GM23338 (cell line): ENCODE measurements at regions not wholly inside any gene's neighbourhood (a gene's known extent, or its start where the extent isn't known, plus 50 kb on each side); places are given as distances from the start of the nearest gene placed in this dataset.

Source experiments
- ATAC-seq: fragments of 200-7000 bp; cut with Tn5 transposase; 3 replicates; pipeline ENCODE4 v1.9.1; 2020
- DNase-seq: peaks from one replicate; pipeline ENCODE4 v3.0.0-alpha.2; 2015; ENCODE audit warnings: low spot score
- H2AFZ ChIP-seq: fragments of 200-600 bp; sonication (generic); 2 replicates; pipeline ENCODE4 v1.8.0; 2016; ENCODE audit warnings: antibody characterized with exemption, mild to moderate bottlenecking, moderate library complexity
- H3F3A ChIP-seq: fragments of 200-600 bp; sonication (generic); replicated peaks from 2 replicates; pipeline ENCODE4 v1.8.0; 2017; ENCODE audit warnings: antibody characterized with exemption, mixed run types, low read depth
- H3K27ac ChIP-seq: fragments of 200-600 bp; sonication (generic); 2 replicates; pipeline ENCODE4 v1.6.1; 2016; ENCODE audit warnings: low read depth
- H3K27me3 ChIP-seq: fragments of 200-600 bp; sonication (generic); 2 replicates; pipeline ENCODE4 v1.8.0; 2016; ENCODE audit warnings: mild to moderate bottlenecking, mixed run types, moderate library complexity; ENCODE audit not compliant: insufficient read depth
- H3K36me3 ChIP-seq: fragments of 200-600 bp; sonication (generic); 2 replicates; pipeline ENCODE4 v1.8.0; 2016; ENCODE audit warnings: mild to moderate bottlenecking; ENCODE audit not compliant: insufficient read depth
- H3K4me1 ChIP-seq: fragments of 200-600 bp; sonication (generic); 2 replicates; pipeline ENCODE4 v1.8.0; 2016; ENCODE audit warnings: mild to moderate bottlenecking, moderate library complexity; ENCODE audit not compliant: insufficient read depth
- H3K4me2 ChIP-seq: fragments of 200-600 bp; sonication (generic); 2 replicates; pipeline ENCODE4 v1.7.1; 2017; ENCODE audit warnings: mixed run types
- H3K4me3 ChIP-seq: fragments of 200-600 bp; sonication (generic); 2 replicates; pipeline ENCODE4 v1.6.1; 2016; ENCODE audit warnings: mixed run types
- H3K79me2 ChIP-seq: fragments of 200-600 bp; sonication (generic); replicated peaks from 2 replicates; pipeline ENCODE4 v1.8.0; 2017; ENCODE audit warnings: mild to moderate bottlenecking; ENCODE audit not compliant: insufficient read depth
- H3K9me2 ChIP-seq: fragments of 200-600 bp; sonication (generic); 2 replicates; pipeline ENCODE4 v1.8.0; 2017; ENCODE audit not compliant: insufficient read depth
- H4K20me1 ChIP-seq: fragments of 200-600 bp; sonication (generic); replicated peaks from 2 replicates; pipeline ENCODE4 v1.8.0; 2017; ENCODE audit warnings: mild to moderate bottlenecking; ENCODE audit not compliant: insufficient read depth
- H3K27ac Mint-ChIP-seq: 2 replicates; pipeline ENCODE4 v1.8.0; 2020; ENCODE audit warnings: inconsistent platforms, mild to moderate bottlenecking, moderate library complexity, mixed read lengths
- H3K27me3 Mint-ChIP-seq: 3 replicates; pipeline ENCODE4 v1.8.0; 2022; ENCODE audit warnings: low read depth, mild to moderate bottlenecking, moderate library complexity, mixed read lengths, inconsistent platforms; ENCODE audit not compliant: insufficient read depth, poor library complexity
- H3K36me3 Mint-ChIP-seq: 3 replicates; pipeline ENCODE4 v1.8.0; 2021; ENCODE audit warnings: low read depth, mild to moderate bottlenecking, inconsistent platforms, moderate library complexity, mixed read lengths
- H3K4me1 Mint-ChIP-seq: 3 replicates; pipeline ENCODE4 v1.8.0; 2020; ENCODE audit warnings: mild to moderate bottlenecking, inconsistent platforms, mixed read lengths
- H3K4me3 Mint-ChIP-seq: 3 replicates; pipeline ENCODE4 v1.8.0; 2021; ENCODE audit warnings: moderate library complexity, mild to moderate bottlenecking, inconsistent platforms, mixed read lengths
- H3K9me3 Mint-ChIP-seq: 3 replicates; pipeline ENCODE4 v1.8.0; 2020; ENCODE audit warnings: moderate library complexity, mild to moderate bottlenecking, inconsistent platforms, mixed read lengths
- CREB1 ChIP-seq: fragments of 250-450 bp; sonication (Bioruptor Pico); IDR thresholded peaks from 2 replicates; pipeline ENCODE4 v1.5.0; 2020; ENCODE audit warnings: low read depth, mild to moderate bottlenecking, moderate library complexity
- ETS1 ChIP-seq: IDR thresholded peaks from 2 replicates; pipeline ENCODE4 v1.6.1; 2016; ENCODE audit warnings: antibody characterized with exemption
- EZH2 ChIP-seq: fragments of 200-600 bp; sonication (generic); IDR thresholded peaks from one replicate; pipeline ENCODE4 v1.8.0; 2017; ENCODE audit warnings: antibody characterized with exemption, mild to moderate bottlenecking, low read depth; ENCODE audit not compliant: unreplicated experiment
- EZH2phosphoT487 ChIP-seq: fragments of 200-600 bp; sonication (generic); IDR thresholded peaks from one replicate; pipeline ENCODE4 v1.8.1; 2018; ENCODE audit warnings: antibody characterized with exemption; ENCODE audit not compliant: unreplicated experiment
- JUNB ChIP-seq: IDR thresholded peaks from one replicate; pipeline ENCODE4 v1.6.1; 2016; ENCODE audit warnings: antibody characterized with exemption; ENCODE audit not compliant: unreplicated experiment
- NANOG ChIP-seq: IDR thresholded peaks from 2 replicates; pipeline ENCODE4 v1.6.1; 2016; ENCODE audit warnings: antibody characterized with exemption, borderline replicate concordance
- POLR2AphosphoS5 ChIP-seq: IDR thresholded peaks from 2 replicates; pipeline ENCODE4 v1.6.1; 2016; ENCODE audit warnings: antibody characterized with exemption, low read depth
- REST ChIP-seq: IDR thresholded peaks from one replicate; pipeline ENCODE4 v1.6.1; 2018; ENCODE audit warnings: antibody characterized with exemption; ENCODE audit not compliant: unreplicated experiment
- STAT1 ChIP-seq: IDR thresholded peaks from one replicate; pipeline ENCODE4 v1.6.1; 2016; ENCODE audit warnings: antibody characterized with exemption; ENCODE audit not compliant: unreplicated experiment
- ZNF114 ChIP-seq: fragments of 250-450 bp; sonication (Bioruptor Pico); IDR thresholded peaks from 2 replicates; pipeline ENCODE4 v1.5.0; 2020; ENCODE audit warnings: mild to moderate bottlenecking, moderate library complexity
- ZNF331 ChIP-seq: fragments of 250-450 bp; sonication (Bioruptor Pico); IDR thresholded peaks from 2 replicates; pipeline ENCODE4 v1.5.0; 2020; ENCODE audit warnings: low read depth, mild to moderate bottlenecking, moderate library complexity

- no peaks in the 10 kb centered on the region; the same call in 1 of the 2 replicates for H3K36me3 ChIP-seq
- H3K4me1 Mint-ChIP-seq, result no peaks in the 10 kb centered on the region
- no peak overlapping the region for H3K4me3 Mint-ChIP-seq
- H3K4me2 ChIP-seq, result no peak overlapping the region
- DNase-seq (no peak), ATAC-seq (no peak)
- no peak for TF ChIP-seq ETS1
- TF ChIP-seq NANOG, result no peak
- peaks cover 47% of the 10 kb centered on the region; the same call in 2 of the 3 replicates for H3K36me3 Mint-ChIP-seq
- H2AFZ ChIP-seq, result no peak overlapping the region
- H3K27me3 Mint-ChIP-seq, result peaks cover 4% of the 10 kb centered on the region
- H3K79me2 ChIP-seq, result no peaks in the 10 kb centered on the region
- peaks cover 99% of the 10 kb centered on the region for H3K9me3 Mint-ChIP-seq
- no peaks in the 10 kb centered on the region for H3K27me3 ChIP-seq
- no peak overlapping the region for H3K4me3 ChIP-seq
- H3K27ac Mint-ChIP-seq, result no peak overlapping the region
- no peak overlapping the region for H3K27ac ChIP-seq
- no peaks in the 10 kb centered on the region for H4K20me1 ChIP-seq
- H3F3A ChIP-seq, result no peaks in the 10 kb centered on the region
- H3K4me1 ChIP-seq, result no peaks in the 10 kb centered on the region
- no peaks in the 10 kb centered on the region for H3K9me2 ChIP-seq
Measured at GRCh38 chr18:78422336-78422735, 557.3 kb upstream of the SALL3 start.

- Mint-ChIP-seq H3K4me3 (no peak overlapping the region), H3K4me1 (no peaks in the 10 kb centered on the region), H3K27ac (no peak overlapping the region), H3K36me3 (peaks cover 53% of the 10 kb centered on the region; the same call in 2 of the 3 replicates), H3K9me3 (peaks cover 99% of the 10 kb centered on the region), H3K27me3 (peaks cover 4% of the 10 kb centered on the region)
- ATAC-seq (no peak), DNase-seq (no peak)
- H3K4me2 ChIP-seq, result no peak overlapping the region
- H4K20me1 ChIP-seq, result no peaks in the 10 kb centered on the region
- H2AFZ ChIP-seq, result no peak overlapping the region
- no peaks in the 10 kb centered on the region for H3K9me2 ChIP-seq
- H3K4me1 ChIP-seq, result no peaks in the 10 kb centered on the region
- H3K36me3 ChIP-seq, result no peaks in the 10 kb centered on the region; the same call in 1 of the 2 replicates
- H3K4me3 ChIP-seq, result no peak overlapping the region
- no peak overlapping the region for H3K27ac ChIP-seq
- no peaks in the 10 kb centered on the region for H3F3A ChIP-seq
- H3K27me3 ChIP-seq, result no peaks in the 10 kb centered on the region
- H3K79me2 ChIP-seq, result no peaks in the 10 kb centered on the region
- TF ChIP-seq EZH2phosphoT487 (no peak), STAT1 (no peak), NANOG (no peak), CREB1 (CRISPR knock-in tag) (no peak), ETS1 (no peak), POLR2AphosphoS5 (no peak), REST (no peak), EZH2 (no peak), ZNF331 (CRISPR knock-in tag) (no peak), JUNB (no peak), ZNF114 (CRISPR knock-in tag) (no peak)
Measured at GRCh38 chr18:78423811-78424210, 555.8 kb upstream of the SALL3 start.
